ENCODE measurements at regions not wholly inside any gene's neighbourhood (a gene's known extent, or its start where the extent isn't known, plus 50 kb on each side); places are given as distances from the start of the nearest gene placed in this dataset.

DNA sequence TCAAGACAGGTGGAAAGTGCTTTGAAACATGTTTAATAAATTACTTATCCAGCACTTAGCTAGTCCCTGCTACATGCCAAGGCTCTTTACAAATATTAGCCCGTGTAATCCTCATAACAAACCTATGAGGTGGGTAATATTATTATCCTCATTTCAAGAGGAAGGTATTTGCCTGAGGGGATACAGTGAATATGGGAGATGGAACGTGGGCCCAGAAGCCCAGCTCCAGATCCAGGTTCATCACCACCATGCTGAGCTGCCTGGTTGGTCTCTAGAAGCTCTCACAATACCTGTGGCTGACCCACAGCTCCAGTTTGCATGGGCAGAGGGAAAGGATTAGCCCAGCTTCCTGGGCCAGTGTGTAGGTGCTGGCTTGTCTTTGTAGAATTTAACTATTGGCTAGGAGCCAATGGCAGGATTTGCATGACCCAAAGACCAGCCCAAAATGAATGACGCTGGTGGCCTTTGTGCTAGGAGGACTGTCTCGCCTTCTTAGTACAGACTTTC, 61.6 kb upstream of the ATP8B1 start:
- no peak overlapping the region for H3K4me3 Mint-ChIP-seq
- H3K27ac Mint-ChIP-seq, result no peak overlapping the region
- no peaks in the 10 kb centered on the region for H3K4me1 Mint-ChIP-seq
- Histone ChIP-seq H3F3A (replicated peaks; ENCODE audit: low read depth) (no peaks in the 10 kb centered on the region), H3K36me3 (ENCODE audit: insufficient read depth) (no peaks in the 10 kb centered on the region), H3K27me3 (ENCODE audit: insufficient read depth) (no peaks in the 10 kb centered on the region), H3K79me2 (replicated peaks; ENCODE audit: insufficient read depth) (no peaks in the 10 kb centered on the region), H2AFZ (no peak overlapping the region; the same call in 1 of the 2 replicates), H3K4me2 (no peak overlapping the region), H3K27ac (ENCODE audit: low read depth) (no peak overlapping the region), H3K9me2 (ENCODE audit: insufficient read depth) (no peaks in the 10 kb centered on the region), H3K4me1 (ENCODE audit: insufficient read depth) (no peaks in the 10 kb centered on the region), H4K20me1 (replicated peaks; ENCODE audit: insufficient read depth) (no peaks in the 10 kb centered on the region), H3K4me3 (no peak overlapping the region)
- TF ChIP-seq STAT1 (IDR thresholded peaks at IDR 0.05; ENCODE audit: unreplicated experiment) (no peak), NANOG (IDR thresholded peaks at IDR 0.05; ENCODE audit: borderline replicate concordance) (no peak)
- DNase-seq (ENCODE audit: low spot score) (no peak), ATAC-seq (no peak)
- no peaks in the 10 kb centered on the region; the same call in 2 of the 3 replicates for H3K36me3 Mint-ChIP-seq (ENCODE audit: low read depth)
- H3K9me3 Mint-ChIP-seq, result no peaks in the 10 kb centered on the region
- no peaks in the 10 kb centered on the region for H3K27me3 Mint-ChIP-seq (ENCODE audit: insufficient read depth, low read depth, poor library complexity)

DNA sequence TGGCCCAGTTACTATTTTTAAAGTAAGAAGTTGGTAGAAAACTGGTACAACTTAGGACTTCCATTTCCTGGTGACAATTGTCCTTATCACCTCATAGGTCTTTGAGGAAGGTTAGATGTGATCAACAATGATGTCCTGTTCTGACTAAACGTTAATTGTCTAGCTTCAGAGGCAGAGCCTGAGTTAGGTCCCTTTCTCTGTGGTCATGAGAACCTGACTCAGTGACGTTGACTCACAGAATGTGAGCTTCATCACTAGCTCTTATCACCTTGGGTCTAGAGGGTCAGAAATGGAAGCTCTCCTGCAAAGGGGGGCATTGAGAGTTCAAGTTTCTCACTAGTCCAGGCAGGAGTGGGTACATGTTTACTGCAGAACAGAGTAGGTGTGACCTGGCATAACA, 60.6 kb upstream of the ATP8B1 start:
- H3K4me3 ChIP-seq, result no peak overlapping the region
- Mint-ChIP-seq H3K27me3 (ENCODE audit: insufficient read depth, low read depth, poor library complexity) (no peaks in the 10 kb centered on the region), H3K9me3 (no peaks in the 10 kb centered on the region), H3K4me1 (no peaks in the 10 kb centered on the region), H3K27ac (no peak overlapping the region), H3K4me3 (no peak overlapping the region), H3K36me3 (ENCODE audit: low read depth) (no peaks in the 10 kb centered on the region; the same call in 2 of the 3 replicates)
- 0 out of 2 replicates have a peak, but pooled peaks cover 3% of the 10 kb centered on the region for H3K9me2 ChIP-seq (ENCODE audit: insufficient read depth)
- H3K79me2 ChIP-seq (replicated peaks; ENCODE audit: insufficient read depth), result no peaks in the 10 kb centered on the region
- no peaks in the 10 kb centered on the region for H3K36me3 ChIP-seq (ENCODE audit: insufficient read depth)
- H3K27me3 ChIP-seq (ENCODE audit: insufficient read depth), result no peaks in the 10 kb centered on the region
- H3F3A ChIP-seq (replicated peaks; ENCODE audit: low read depth), result no peaks in the 10 kb centered on the region
- no peak overlapping the region for H3K27ac ChIP-seq (ENCODE audit: low read depth)
- DNase-seq (ENCODE audit: low spot score) (no peak), ATAC-seq (no peak)
- no peak overlapping the region for H2AFZ ChIP-seq
- H3K4me2 ChIP-seq, result no peak overlapping the region
- H4K20me1 ChIP-seq (replicated peaks; ENCODE audit: insufficient read depth), result no peaks in the 10 kb centered on the region
- TF ChIP-seq, protein P1, sequence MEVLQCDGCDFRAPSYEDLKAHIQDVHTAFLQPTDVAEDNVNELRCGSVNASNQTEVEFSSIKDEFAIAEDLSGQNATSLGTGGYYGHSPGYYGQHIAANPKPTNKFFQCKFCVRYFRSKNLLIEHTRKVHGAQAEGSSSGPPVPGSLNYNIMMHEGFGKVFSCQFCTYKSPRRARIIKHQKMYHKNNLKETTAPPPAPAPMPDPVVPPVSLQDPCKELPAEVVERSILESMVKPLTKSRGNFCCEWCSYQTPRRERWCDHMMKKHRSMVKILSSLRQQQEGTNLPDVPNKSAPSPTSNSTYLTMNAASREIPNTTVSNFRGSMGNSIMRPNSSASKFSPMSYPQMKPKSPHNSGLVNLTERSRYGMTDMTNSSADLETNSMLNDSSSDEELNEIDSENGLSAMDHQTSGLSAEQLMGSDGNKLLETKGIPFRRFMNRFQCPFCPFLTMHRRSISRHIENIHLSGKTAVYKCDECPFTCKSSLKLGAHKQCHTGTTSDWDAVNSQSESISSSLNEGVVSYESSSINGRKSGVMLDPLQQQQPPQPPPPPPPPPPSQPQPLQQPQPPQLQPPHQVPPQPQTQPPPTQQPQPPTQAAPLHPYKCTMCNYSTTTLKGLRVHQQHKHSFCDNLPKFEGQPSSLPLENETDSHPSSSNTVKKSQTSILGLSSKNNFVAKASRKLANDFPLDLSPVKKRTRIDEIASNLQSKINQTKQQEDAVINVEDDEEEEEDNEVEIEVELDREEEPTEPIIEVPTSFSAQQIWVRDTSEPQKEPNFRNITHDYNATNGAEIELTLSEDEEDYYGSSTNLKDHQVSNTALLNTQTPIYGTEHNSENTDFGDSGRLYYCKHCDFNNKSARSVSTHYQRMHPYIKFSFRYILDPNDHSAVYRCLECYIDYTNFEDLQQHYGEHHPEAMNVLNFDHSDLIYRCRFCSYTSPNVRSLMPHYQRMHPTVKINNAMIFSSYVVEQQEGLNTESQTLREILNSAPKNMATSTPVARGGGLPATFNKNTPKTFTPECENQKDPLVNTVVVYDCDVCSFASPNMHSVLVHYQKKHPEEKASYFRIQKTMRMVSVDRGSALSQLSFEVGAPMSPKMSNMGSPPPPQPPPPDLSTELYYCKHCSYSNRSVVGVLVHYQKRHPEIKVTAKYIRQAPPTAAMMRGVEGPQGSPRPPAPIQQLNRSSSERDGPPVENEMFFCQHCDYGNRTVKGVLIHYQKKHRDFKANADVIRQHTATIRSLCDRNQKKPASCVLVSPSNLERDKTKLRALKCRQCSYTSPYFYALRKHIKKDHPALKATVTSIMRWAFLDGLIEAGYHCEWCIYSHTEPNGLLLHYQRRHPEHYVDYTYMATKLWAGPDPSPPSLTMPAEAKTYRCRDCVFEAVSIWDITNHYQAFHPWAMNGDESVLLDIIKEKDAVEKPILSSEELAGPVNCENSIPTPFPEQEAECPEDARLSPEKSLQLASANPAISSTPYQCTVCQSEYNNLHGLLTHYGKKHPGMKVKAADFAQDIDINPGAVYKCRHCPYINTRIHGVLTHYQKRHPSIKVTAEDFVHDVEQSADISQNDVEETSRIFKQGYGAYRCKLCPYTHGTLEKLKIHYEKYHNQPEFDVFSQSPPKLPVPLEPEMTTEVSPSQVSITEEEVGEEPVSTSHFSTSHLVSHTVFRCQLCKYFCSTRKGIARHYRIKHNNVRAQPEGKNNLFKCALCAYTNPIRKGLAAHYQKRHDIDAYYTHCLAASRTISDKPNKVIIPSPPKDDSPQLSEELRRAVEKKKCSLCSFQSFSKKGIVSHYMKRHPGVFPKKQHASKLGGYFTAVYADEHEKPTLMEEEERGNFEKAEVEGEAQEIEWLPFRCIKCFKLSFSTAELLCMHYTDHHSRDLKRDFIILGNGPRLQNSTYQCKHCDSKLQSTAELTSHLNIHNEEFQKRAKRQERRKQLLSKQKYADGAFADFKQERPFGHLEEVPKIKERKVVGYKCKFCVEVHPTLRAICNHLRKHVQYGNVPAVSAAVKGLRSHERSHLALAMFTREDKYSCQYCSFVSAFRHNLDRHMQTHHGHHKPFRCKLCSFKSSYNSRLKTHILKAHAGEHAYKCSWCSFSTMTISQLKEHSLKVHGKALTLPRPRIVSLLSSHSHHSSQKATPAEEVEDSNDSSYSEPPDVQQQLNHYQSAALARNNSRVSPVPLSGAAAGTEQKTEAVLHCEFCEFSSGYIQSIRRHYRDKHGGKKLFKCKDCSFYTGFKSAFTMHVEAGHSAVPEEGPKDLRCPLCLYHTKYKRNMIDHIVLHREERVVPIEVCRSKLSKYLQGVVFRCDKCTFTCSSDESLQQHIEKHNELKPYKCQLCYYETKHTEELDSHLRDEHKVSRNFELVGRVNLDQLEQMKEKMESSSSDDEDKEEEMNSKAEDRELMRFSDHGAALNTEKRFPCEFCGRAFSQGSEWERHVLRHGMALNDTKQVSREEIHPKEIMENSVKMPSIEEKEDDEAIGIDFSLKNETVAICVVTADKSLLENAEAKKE (CRISPR knock-in tag; IDR thresholded peaks at IDR 0.05), result no peak
- TF ChIP-seq, protein P2, sequence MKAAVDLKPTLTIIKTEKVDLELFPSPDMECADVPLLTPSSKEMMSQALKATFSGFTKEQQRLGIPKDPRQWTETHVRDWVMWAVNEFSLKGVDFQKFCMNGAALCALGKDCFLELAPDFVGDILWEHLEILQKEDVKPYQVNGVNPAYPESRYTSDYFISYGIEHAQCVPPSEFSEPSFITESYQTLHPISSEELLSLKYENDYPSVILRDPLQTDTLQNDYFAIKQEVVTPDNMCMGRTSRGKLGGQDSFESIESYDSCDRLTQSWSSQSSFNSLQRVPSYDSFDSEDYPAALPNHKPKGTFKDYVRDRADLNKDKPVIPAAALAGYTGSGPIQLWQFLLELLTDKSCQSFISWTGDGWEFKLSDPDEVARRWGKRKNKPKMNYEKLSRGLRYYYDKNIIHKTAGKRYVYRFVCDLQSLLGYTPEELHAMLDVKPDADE (IDR thresholded peaks at IDR 0.05), result no peak
- TF ChIP-seq EZH2phosphoT487 (IDR thresholded peaks at IDR 0.05; ENCODE audit: unreplicated experiment) (no peak), NANOG (IDR thresholded peaks at IDR 0.05; ENCODE audit: borderline replicate concordance) (no peak), CREB1 (CRISPR knock-in tag; IDR thresholded peaks at IDR 0.05; ENCODE audit: low read depth) (no peak), CTCF (conservative IDR thresholded peaks at IDR 0.05; ENCODE audit: low read depth in 2 of 2) (no peak), ZNF331 (CRISPR knock-in tag; IDR thresholded peaks at IDR 0.05; ENCODE audit: low read depth) (no peak)
- no peaks in the 10 kb centered on the region for H3K4me1 ChIP-seq (ENCODE audit: insufficient read depth)
